ENCODE measurements at regions not wholly inside any gene's neighbourhood (a gene's known extent, or its start where the extent isn't known, plus 50 kb on each side); places are given as distances from the start of the nearest gene placed in this dataset.

- intact Hi-C loops (cut with micrococcal nuclease), result no loop called here
- no peak for TF ChIP-seq EZH2 (IDR thresholded peaks at IDR 0.05; ENCODE audit: borderline replicate concordance, insufficient read depth, low read depth, low read length, poor library complexity, severe bottlenecking)
- no peak for TF ChIP-seq CTCF (IDR thresholded peaks at IDR 0.05)
- Histone ChIP-seq H3K9ac (ENCODE audit: low read length) (no peak overlapping the region), H3K27ac (ENCODE audit: low read length in 2 of 2) (peak overlapping the region in 1 of 2 donors; percentile 46), H4K20me1 (ENCODE audit: control insufficient read depth, insufficient read depth, low read length, poor library complexity, severe bottlenecking) (no peaks in the 10 kb centered on the region), H3K27me3 (replicated peaks in 1 of 4; ENCODE audit: control extremely low read depth in 1 of 4, control insufficient read depth in 3 of 4, insufficient read depth in 4 of 4, low read length in 3 of 4) (no peaks in the 10 kb centered on the region), H3K4me3 (ENCODE audit: control extremely low read depth in 1 of 5, extremely low read depth in 1 of 5, insufficient read depth in 1 of 5, low read depth in 2 of 5, low read length in 4 of 5) (no peak overlapping the region), H3K9me3 (ENCODE audit: control extremely low read depth in 1 of 3, control insufficient read depth in 2 of 3, insufficient read depth in 1 of 3, low read length in 2 of 3) (peaks cover 0 to 7% (median 0%) of the 10 kb centered on the region in 3 donors), H3K36me3 (replicated peaks in 1 of 2; ENCODE audit: control extremely low read depth in 1 of 2, control insufficient read depth in 1 of 2, extremely low read depth in 1 of 2, insufficient read depth in 2 of 2, low read length in 1 of 2) (no peaks in the 10 kb centered on the region), H2AFZ (ENCODE audit: insufficient read depth, low read depth, low read length, poor library complexity, severe bottlenecking) (no peak overlapping the region), H3K4me2 (replicated peaks; ENCODE audit: low read depth, low read length, poor library complexity, severe bottlenecking) (peak overlapping the region; percentile 28), H3K79me2 (ENCODE audit: control insufficient read depth, insufficient read depth, low read length) (no peaks in the 10 kb centered on the region), H3K4me1 (ENCODE audit: control insufficient read depth in 2 of 2, insufficient read depth in 2 of 2, low read length in 2 of 2) (peaks cover 44 to 60% of the 10 kb centered on the region in 2 donors)
- no peak for DNase-seq
- Mint-ChIP-seq H3K4me1 (peaks cover 57% of the 10 kb centered on the region), H3K9me3 (ENCODE audit: insufficient read depth) (no peaks in the 10 kb centered on the region), H3K27ac (peak overlapping the region; percentile 77), H3K27me3 (no peaks in the 10 kb centered on the region), H3K4me3 (no peak overlapping the region)
- ChIA-PET CTCF (interaction anchor here (1.5 kb wide), 1 partner anchor 251 kb away, joined by 4 read pairs; no protein-coding TSS in a partner anchor), POLR2A (no interaction called here)
- WGBS (ENCODE audit: insufficient coverage), result 83% methylated on average over 4 of the region's 7 CpGs
- ATAC-seq (ENCODE audit: low read depth), result no peak
These were observed 265.2 kb downstream of the RPS24 start for GRCh38 chr10:78298835-78299234.

- H2AFZ ChIP-seq (ENCODE audit: insufficient read depth, low read depth, low read length, poor library complexity, severe bottlenecking), result peak overlapping the region; percentile 44
- CTCF ChIA-PET, result interaction anchor here (1.1 to 1.5 kb wide), 2 partner anchors 253 to 895 kb away, joined by 3 to 4 read pairs; no protein-coding TSS in a partner anchor
- no peak overlapping the region for H3K9ac ChIP-seq (ENCODE audit: low read length)
- no peak for ATAC-seq (ENCODE audit: low read depth)
- peaks cover 0 to 7% (median 0%) of the 10 kb centered on the region in 3 donors for H3K9me3 ChIP-seq (ENCODE audit: control extremely low read depth in 1 of 3, control insufficient read depth in 2 of 3, insufficient read depth in 1 of 3, low read length in 2 of 3)
- peaks cover 44 to 61% of the 10 kb centered on the region in 2 donors for H3K4me1 ChIP-seq (ENCODE audit: control insufficient read depth in 2 of 2, insufficient read depth in 2 of 2, low read length in 2 of 2)
- peak overlapping the region; percentile 49 to 74 for H3K27ac ChIP-seq (ENCODE audit: low read length in 2 of 2)
- Mint-ChIP-seq H3K9me3 (ENCODE audit: insufficient read depth) (no peaks in the 10 kb centered on the region), H3K4me1 (peaks cover 57% of the 10 kb centered on the region), H3K27ac (peak overlapping the region; percentile 96), H3K4me3 (peak overlapping the region; percentile 84), H3K27me3 (no peaks in the 10 kb centered on the region)
- 43% methylated on average over 9 of the region's 9 CpGs for WGBS (ENCODE audit: insufficient coverage)
- intact Hi-C loops (cut with micrococcal nuclease), result loop anchor here (5.0 to 10.0 kb wide), 5 partner anchors 253 to 1907 kb away; partner anchors contain the start of gene ANXA11
- TF ChIP-seq CTCF (IDR thresholded peaks at IDR 0.05), result no peak
- TF ChIP-seq EZH2 (IDR thresholded peaks at IDR 0.05; ENCODE audit: borderline replicate concordance, insufficient read depth, low read depth, low read length, poor library complexity, severe bottlenecking), result no peak
- peak overlapping the region; percentile 62 for H3K4me2 ChIP-seq (replicated peaks; ENCODE audit: low read depth, low read length, poor library complexity, severe bottlenecking)
- H3K36me3 ChIP-seq (replicated peaks in 1 of 2; ENCODE audit: control extremely low read depth in 1 of 2, control insufficient read depth in 1 of 2, extremely low read depth in 1 of 2, insufficient read depth in 2 of 2, low read length in 1 of 2), result no peaks in the 10 kb centered on the region
- no peaks in the 10 kb centered on the region for H3K79me2 ChIP-seq (ENCODE audit: control insufficient read depth, insufficient read depth, low read length)
- POLR2A ChIA-PET, result no interaction called here
- H4K20me1 ChIP-seq (ENCODE audit: control insufficient read depth, insufficient read depth, low read length, poor library complexity, severe bottlenecking), result no peaks in the 10 kb centered on the region
- H3K4me3 ChIP-seq (ENCODE audit: control extremely low read depth in 1 of 5, extremely low read depth in 1 of 5, insufficient read depth in 1 of 5, low read depth in 2 of 5, low read length in 4 of 5), result no peak overlapping the region
- no peaks in the 10 kb centered on the region for H3K27me3 ChIP-seq (replicated peaks in 1 of 4; ENCODE audit: control extremely low read depth in 1 of 4, control insufficient read depth in 3 of 4, insufficient read depth in 4 of 4, low read length in 3 of 4)
- DNase-seq, result peak; percentile 72
These were observed 266.3 kb downstream of the RPS24 start for GRCh38 chr10:78299851-78300468.
